IPS-18a (cell line): ENCODE measurements at regions not wholly inside any gene's neighbourhood (a gene's known extent, or its start where the extent isn't known, plus 50 kb on each side); places are given as distances from the start of the nearest gene placed in this dataset.

Experiments used
- H3K27ac ChIP-seq: one replicate; pipeline ENCODE4 v1.5.1; 2013; ENCODE audit warnings: low read length
- H3K27me3 ChIP-seq: one replicate; pipeline ENCODE4 v1.6.1; 2013; ENCODE audit warnings: mild to moderate bottlenecking, low read length; ENCODE audit not compliant: control insufficient read depth, insufficient read depth
- H3K36me3 ChIP-seq: one replicate; pipeline ENCODE4 v1.6.1; 2013; ENCODE audit warnings: low read depth, low read length; ENCODE audit not compliant: control insufficient read depth
- H3K4me1 ChIP-seq: one replicate; pipeline ENCODE4 v1.6.1; 2013; ENCODE audit warnings: low read depth, low read length; ENCODE audit not compliant: control insufficient read depth
- H3K4me3 ChIP-seq: one replicate; pipeline ENCODE4 v1.5.1; 2013; ENCODE audit warnings: low read length
- H3K9ac ChIP-seq: one replicate; pipeline ENCODE4 v1.6.1; 2013; ENCODE audit warnings: mild to moderate bottlenecking, low read length, moderate library complexity
- H3K9me3 ChIP-seq: one replicate; pipeline ENCODE4 v1.6.1; 2013; ENCODE audit warnings: low read depth, low read length; ENCODE audit not compliant: control insufficient read depth

DNA sequence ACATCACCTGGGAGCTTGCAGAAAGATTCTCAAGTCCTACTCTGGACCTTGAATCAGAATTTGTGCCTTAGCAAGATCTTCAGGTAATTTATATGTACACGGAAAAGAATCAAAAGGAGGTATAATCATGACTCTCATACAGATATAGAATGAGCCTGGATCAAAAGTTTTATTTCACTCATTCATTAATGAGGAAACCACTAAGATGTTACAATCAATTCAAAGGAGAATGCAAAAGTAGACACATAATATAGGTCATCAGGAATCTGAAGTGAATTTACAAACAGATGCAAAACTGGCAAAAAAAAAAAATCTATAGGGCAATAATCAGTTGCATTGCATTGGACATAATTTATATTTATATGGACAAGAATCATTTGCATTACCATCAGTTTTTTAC, 195.4 kb upstream of the TLE3 start:
- Histone ChIP-seq H3K9me3 (no peaks in the 10 kb centered on the region), H3K27ac (no peak overlapping the region), H3K4me3 (no peak overlapping the region), H3K27me3 (no peaks in the 10 kb centered on the region), H3K4me1 (peaks cover 4% of the 10 kb centered on the region), H3K9ac (no peak overlapping the region), H3K36me3 (no peaks in the 10 kb centered on the region)

DNA sequence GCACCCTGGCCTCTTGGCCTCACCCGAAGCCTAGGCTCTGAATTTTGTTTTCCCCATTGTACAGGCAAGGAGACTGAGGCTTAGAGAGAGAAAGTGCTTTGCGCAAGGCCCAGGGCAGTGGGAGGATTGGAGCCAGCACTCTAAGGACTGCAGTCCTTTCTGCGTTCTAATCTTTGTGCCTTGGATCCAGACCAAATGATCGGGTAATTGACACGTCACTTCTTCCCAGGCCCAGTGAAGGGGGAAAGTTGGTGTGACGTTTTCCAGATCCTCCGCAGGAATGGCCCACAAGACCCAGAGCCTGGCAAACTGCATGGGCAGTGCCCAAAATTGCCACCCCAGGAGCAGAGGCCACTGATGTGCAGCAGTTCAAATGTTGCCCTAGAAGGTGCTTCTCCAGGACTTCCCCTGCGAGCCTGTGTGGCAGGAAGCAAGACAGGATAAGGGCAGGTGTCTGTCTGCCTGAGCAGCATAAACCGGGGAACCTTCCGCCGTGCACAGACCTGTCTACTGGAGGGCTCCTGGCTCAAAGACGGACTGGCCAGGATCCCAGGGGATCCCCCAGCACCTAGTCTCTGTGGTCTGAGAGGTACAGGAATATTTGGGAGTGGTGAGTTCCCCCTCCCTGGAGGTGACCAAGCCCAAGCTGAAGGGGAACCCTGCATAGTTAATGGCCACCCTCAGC, 194.5 kb upstream of the TLE3 start:
- Histone ChIP-seq H3K4me3 (no peak overlapping the region), H3K27me3 (no peaks in the 10 kb centered on the region), H3K36me3 (no peaks in the 10 kb centered on the region), H3K4me1 (peaks cover 4% of the 10 kb centered on the region), H3K9me3 (no peaks in the 10 kb centered on the region), H3K27ac (no peak overlapping the region), H3K9ac (no peak overlapping the region)

- Histone ChIP-seq H3K4me3 (no peak overlapping the region), H3K36me3 (no peaks in the 10 kb centered on the region), H3K27ac (no peak overlapping the region), H3K4me1 (peaks cover 5% of the 10 kb centered on the region), H3K27me3 (no peaks in the 10 kb centered on the region), H3K9ac (no peak overlapping the region), H3K9me3 (no peaks in the 10 kb centered on the region)
These were observed 193.8 kb upstream of the TLE3 start for GRCh38 chr15:70291305-70292075.

DNA sequence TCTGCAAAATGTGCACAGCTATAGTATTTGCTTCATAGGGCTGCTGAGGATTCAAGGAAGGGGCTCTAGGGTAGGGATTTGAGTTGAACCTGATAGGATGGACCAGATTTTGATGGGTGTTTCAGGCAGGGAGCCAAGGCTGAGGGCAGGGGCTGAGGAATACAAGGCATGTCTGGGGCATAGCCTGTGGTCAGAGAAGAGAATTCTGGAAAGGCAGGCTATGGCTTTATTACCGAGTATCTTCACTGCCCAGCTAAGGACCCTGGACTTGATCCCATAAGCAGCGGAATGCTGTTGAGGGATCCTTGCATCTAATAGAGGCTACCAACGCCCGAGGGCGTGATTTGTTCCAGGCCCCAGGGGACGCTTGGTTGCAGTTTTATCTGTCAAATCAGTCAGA, 193.0 kb upstream of the TLE3 start:
- Histone ChIP-seq H3K36me3 (no peaks in the 10 kb centered on the region), H3K9me3 (no peaks in the 10 kb centered on the region), H3K27me3 (no peaks in the 10 kb centered on the region), H3K4me1 (peaks cover 12% of the 10 kb centered on the region), H3K9ac (no peak overlapping the region), H3K4me3 (no peak overlapping the region), H3K27ac (no peak overlapping the region)

- Histone ChIP-seq H3K36me3 (no peaks in the 10 kb centered on the region), H3K4me3 (no peak overlapping the region), H3K9me3 (no peaks in the 10 kb centered on the region), H3K27ac (no peak overlapping the region), H3K4me1 (peaks cover 16% of the 10 kb centered on the region), H3K27me3 (no peaks in the 10 kb centered on the region), H3K9ac (no peak overlapping the region)
These were observed 191.7 kb upstream of the TLE3 start for GRCh38 chr15:70289191-70289955.

DNA sequence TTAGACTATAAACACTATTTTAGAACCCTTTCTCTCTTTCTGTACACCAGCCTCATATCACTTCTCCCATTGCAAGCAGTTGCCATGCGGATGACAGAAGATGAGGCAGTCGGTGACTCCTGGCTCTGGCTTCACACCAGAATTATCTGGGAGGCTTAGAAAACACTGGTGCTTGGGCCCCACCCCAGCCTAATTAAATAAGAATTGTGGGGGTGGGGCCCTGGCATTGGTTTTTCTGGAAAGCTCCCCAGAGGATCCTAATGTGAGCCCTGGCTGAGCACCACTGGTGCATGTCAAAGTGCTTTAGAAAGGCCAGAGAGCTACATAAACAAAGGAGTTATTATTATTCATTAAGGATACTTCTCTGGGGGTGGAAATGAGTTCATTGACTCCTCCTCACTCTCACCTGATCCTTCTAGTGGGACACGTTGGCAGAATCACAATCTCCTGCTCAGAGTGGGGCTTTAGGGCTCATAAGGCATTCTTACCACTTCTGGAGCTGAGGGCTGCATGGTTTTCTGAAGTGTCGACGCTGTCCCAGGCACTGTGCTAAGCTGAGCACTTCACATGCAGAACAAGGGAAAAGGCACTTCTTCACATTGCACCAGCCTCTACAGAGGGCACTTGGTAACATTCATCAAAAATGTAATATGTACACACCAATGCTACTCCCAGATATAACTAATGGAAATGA, 188.5 kb upstream of the TLE3 start:
- no peaks in the 10 kb centered on the region for H3K36me3 ChIP-seq
- H3K27me3 ChIP-seq: no peaks in the 10 kb centered on the region
- no peak overlapping the region for H3K4me3 ChIP-seq

DNA sequence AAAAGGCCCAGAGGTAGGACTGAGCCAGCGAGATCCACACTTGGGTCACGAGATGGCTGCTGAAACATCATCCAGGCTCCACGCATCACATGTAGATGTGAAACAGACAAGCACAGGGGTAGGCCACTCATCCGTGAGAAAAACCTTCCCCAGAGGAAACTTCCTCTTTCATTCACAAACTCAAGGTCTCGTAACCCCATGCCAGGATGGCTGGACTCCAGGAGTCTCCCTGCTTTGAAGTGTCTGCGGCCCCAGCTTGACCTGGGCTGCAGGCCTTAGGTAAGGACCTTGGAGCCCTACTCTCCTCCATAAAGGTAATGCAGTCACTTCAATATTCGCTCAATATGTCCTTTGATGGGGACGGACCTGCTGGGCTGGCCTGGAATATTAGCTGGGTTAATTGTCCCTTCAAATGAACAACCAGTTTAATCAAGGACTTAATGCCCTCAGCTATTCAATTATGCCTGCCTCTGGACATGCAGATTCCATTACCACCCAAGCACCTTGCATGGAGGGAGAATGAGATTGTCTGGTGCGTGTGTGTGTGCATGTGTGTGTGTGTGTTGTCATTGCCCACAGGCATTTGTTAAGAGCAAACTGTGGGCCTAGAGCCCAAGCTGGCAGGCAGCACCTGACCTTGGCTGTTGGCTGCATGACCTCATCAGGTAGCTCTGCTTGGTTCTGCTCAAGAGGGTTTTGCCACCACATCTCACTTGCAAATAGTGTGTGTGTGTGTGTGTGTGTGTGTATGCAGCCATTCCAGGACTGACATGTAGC, 186.9 kb upstream of the TLE3 start:
- Histone ChIP-seq H3K27me3 (no peaks in the 10 kb centered on the region), H3K9me3 (no peaks in the 10 kb centered on the region), H3K9ac (no peak overlapping the region), H3K4me1 (peaks cover 14% of the 10 kb centered on the region), H3K27ac (no peak overlapping the region), H3K4me3 (no peak overlapping the region), H3K36me3 (no peaks in the 10 kb centered on the region)

More for the DNA sequence above, 188.5 kb upstream of the TLE3 start:
- Histone ChIP-seq H3K27ac (no peak overlapping the region), H3K9ac (no peak overlapping the region), H3K9me3 (no peaks in the 10 kb centered on the region), H3K4me1 (peaks cover 16% of the 10 kb centered on the region)

DNA sequence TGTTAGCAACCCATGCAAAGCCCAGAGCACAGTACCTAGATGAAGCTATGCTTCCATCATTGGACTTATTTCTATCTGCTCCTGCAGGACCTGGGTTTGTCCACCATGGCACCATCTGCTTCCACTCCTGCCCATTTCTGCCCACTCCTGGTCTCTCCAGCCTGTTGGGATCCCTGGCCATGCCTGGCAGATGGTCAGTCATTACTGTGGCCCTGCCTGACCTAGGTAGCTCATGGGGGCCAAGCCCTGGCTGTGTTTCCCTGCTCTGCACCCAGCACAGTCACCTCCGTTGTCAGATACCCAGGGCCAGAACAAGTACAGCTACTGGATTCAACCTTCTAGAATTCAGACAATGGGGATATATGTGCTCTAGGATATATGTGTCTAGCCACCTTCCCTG, 185.8 kb upstream of the TLE3 start:
- H3K27me3 ChIP-seq: no peaks in the 10 kb centered on the region
- no peak overlapping the region for H3K27ac ChIP-seq
- H3K36me3 ChIP-seq: no peaks in the 10 kb centered on the region
- peaks cover 12% of the 10 kb centered on the region for H3K4me1 ChIP-seq
- no peak overlapping the region for H3K9ac ChIP-seq
- no peak overlapping the region for H3K4me3 ChIP-seq
- H3K9me3 ChIP-seq: no peaks in the 10 kb centered on the region

DNA sequence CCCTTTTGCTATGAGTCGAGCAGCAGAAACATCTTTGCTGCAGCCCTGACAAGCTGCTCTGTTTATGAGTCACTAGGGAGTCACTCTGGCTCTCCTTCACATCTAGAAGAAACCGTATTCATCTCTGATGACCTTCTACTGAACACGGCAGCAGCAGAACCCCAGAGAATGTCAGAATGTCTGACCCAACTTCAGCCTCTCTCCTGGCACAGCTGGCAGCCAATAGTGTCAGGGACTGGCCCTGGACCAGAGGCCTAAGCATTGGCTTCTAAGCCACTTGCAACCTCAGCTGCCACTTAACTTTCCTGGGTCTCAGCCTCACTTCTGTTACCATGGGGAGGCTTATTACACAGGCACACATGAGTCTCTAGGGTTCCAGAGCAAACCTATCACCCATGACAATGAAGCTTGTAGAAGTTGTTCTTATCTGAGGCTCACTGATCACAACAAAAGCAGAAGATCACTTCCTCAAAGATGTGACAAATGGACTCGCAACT, 184.1 kb upstream of the TLE3 start:
- H3K4me3 ChIP-seq: no peak overlapping the region
- H3K36me3 ChIP-seq: no peaks in the 10 kb centered on the region
- H3K4me1 ChIP-seq: peaks cover 12% of the 10 kb centered on the region
- no peaks in the 10 kb centered on the region for H3K27me3 ChIP-seq
- H3K9ac ChIP-seq: no peak overlapping the region
- no peaks in the 10 kb centered on the region for H3K9me3 ChIP-seq
- no peak overlapping the region for H3K27ac ChIP-seq

GRCh38 chr15:70281261-70281810, 183.6 kb upstream of the TLE3 start:
- Histone ChIP-seq H3K27ac (no peak overlapping the region), H3K36me3 (no peaks in the 10 kb centered on the region), H3K4me1 (peaks cover 9% of the 10 kb centered on the region), H3K4me3 (no peak overlapping the region), H3K9me3 (no peaks in the 10 kb centered on the region), H3K9ac (no peak overlapping the region), H3K27me3 (no peaks in the 10 kb centered on the region)
